NB4 (cell line): ENCODE measurements at regions not wholly inside any gene's neighbourhood (a gene's known extent, or its start where the extent isn't known, plus 50 kb on each side); places are given as distances from the start of the nearest gene placed in this dataset.

Experiments used
- MYC ChIP-seq: IDR thresholded peaks from 2 replicates; pipeline ENCODE4 v1.6.1; 2011; ENCODE audit warnings: low read depth, low read length
- POLR2A ChIP-seq: IDR thresholded peaks from 2 replicates; pipeline ENCODE4 v1.6.1; 2011; ENCODE audit warnings: mild to moderate bottlenecking; ENCODE audit not compliant: insufficient read length; ENCODE audit errors: extremely low read depth
- TF ChIP-seq, protein P1 (sequence below): IDR thresholded peaks from one replicate; pipeline ENCODE4 v1.5.1; 2012; ENCODE audit warnings: low read depth, low read length
- TF ChIP-seq, protein P2 (sequence below): IDR thresholded peaks from 2 replicates; pipeline ENCODE4 v1.6.1; 2011; ENCODE audit warnings: low read depth, low read length

DNA sequence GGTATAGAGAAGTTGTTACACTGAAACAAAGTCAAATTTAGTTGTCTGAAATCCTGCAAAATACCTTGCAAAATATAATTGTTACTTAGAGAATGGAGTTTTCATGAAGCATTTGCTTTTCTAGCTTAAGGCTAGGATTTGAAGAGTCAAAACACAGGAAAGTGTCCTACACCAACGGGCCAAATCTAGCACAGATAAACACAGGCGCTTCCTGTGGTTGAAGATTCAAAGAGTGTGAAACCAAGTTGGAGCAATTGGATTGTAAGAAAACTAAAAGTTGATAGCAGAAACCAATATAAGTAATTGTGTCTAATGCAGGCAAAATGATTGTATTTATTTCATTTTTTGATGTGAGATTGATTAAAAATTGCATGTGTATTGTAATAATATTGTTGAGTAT lies 2002.5 kb upstream of the TENM3 start:
- TF ChIP-seq, protein P1, sequence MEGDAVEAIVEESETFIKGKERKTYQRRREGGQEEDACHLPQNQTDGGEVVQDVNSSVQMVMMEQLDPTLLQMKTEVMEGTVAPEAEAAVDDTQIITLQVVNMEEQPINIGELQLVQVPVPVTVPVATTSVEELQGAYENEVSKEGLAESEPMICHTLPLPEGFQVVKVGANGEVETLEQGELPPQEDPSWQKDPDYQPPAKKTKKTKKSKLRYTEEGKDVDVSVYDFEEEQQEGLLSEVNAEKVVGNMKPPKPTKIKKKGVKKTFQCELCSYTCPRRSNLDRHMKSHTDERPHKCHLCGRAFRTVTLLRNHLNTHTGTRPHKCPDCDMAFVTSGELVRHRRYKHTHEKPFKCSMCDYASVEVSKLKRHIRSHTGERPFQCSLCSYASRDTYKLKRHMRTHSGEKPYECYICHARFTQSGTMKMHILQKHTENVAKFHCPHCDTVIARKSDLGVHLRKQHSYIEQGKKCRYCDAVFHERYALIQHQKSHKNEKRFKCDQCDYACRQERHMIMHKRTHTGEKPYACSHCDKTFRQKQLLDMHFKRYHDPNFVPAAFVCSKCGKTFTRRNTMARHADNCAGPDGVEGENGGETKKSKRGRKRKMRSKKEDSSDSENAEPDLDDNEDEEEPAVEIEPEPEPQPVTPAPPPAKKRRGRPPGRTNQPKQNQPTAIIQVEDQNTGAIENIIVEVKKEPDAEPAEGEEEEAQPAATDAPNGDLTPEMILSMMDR, result no peak
- TF ChIP-seq, protein P2, sequence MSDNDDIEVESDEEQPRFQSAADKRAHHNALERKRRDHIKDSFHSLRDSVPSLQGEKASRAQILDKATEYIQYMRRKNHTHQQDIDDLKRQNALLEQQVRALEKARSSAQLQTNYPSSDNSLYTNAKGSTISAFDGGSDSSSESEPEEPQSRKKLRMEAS, result no peak
- TF ChIP-seq POLR2A (no peak), MYC (no peak)
